Kidney epithelial cell (primary cell): ENCODE measurements at regions not wholly inside any gene's neighbourhood (a gene's known extent, or its start where the extent isn't known, plus 50 kb on each side); places are given as distances from the start of the nearest gene placed in this dataset.

Source experiments
- DNase-seq: peaks from one replicate; pipeline ENCODE4 v3.0.0-alpha.2; 2010; ENCODE audit warnings: low read depth
- H3K27me3 ChIP-seq: 2 replicates; pipeline ENCODE4 v1.6.0; 2011; ENCODE audit warnings: low read length; ENCODE audit not compliant: control insufficient read depth, insufficient read depth
- H3K36me3 ChIP-seq: 2 replicates; pipeline ENCODE4 v1.5.1; 2011; ENCODE audit warnings: low read length; ENCODE audit not compliant: control insufficient read depth, insufficient read depth
- H3K4me3 ChIP-seq: 2 replicates; pipeline ENCODE4 v1.5.1; 2011; ENCODE audit warnings: low read depth, mild to moderate bottlenecking, control low read depth, low read length
- CTCF ChIP-seq: IDR thresholded peaks from 2 replicates; pipeline ENCODE4 v1.5.1; 2011; ENCODE audit warnings: mild to moderate bottlenecking, moderate library complexity, low read length, control low read depth, inconsistent platforms; ENCODE audit not compliant: insufficient read depth, poor library complexity, severe bottlenecking

- Histone ChIP-seq H3K27me3 (no peaks in the 10 kb centered on the region), H3K4me3 (no peak overlapping the region), H3K36me3 (no peaks in the 10 kb centered on the region)
- no peak for DNase-seq
- no peak for TF ChIP-seq CTCF
These were observed 573.9 kb downstream of the KIF4B start for GRCh38 chr5:155587458-155587857.

DNA sequence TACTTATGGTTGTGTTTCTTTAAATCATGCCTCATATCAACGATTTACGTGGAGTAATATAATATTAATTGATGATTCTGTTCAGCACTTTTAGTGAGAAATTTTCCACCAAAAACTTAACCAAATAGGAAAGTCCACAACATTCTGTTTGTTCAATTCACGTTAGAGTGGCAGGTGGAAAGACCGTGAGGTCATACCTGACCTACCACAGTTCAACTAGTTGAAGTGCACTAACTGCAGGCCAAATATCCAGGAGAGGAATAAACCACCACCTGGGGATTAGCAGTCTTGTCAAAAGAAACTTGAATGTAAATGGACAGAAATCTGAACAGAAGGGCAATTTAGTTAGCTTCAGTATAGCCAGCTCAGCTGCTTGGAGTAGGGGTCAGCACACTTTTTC lies 577.7 kb downstream of the KIF4B start:
- DNase-seq, result no peak
- Histone ChIP-seq H3K4me3 (no peak overlapping the region), H3K27me3 (no peaks in the 10 kb centered on the region), H3K36me3 (no peaks in the 10 kb centered on the region)
- TF ChIP-seq CTCF, result no peak

DNA sequence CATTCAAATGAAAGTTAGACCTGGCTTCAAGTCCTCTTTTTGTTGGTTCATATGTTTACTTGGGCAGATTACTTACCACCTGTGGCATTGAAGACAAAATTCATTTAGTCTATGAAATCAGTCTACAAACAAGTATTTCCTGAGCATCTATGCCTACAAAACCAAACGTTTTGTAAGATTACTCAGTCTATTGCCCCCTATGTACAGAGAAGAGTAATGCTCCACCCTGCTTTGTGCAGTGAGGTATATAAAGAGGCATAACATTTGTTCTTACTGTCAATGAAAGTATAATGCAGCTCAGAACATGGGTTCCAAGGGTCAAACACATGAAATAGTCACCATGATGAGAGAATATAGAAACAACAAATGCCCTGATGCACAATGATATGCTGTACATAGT lies 580.7 kb downstream of the KIF4B start:
- Histone ChIP-seq H3K36me3 (no peaks in the 10 kb centered on the region), H3K4me3 (no peak overlapping the region), H3K27me3 (no peaks in the 10 kb centered on the region)
- DNase-seq, result no peak
- no peak for TF ChIP-seq CTCF

- no peak overlapping the region for H3K4me3 ChIP-seq
- no peak for DNase-seq
- no peaks in the 10 kb centered on the region for H3K27me3 ChIP-seq
- H3K36me3 ChIP-seq, result no peaks in the 10 kb centered on the region
- TF ChIP-seq CTCF, result no peak
These were observed 582.2 kb downstream of the KIF4B start for GRCh38 chr5:155595791-155596190.

DNA sequence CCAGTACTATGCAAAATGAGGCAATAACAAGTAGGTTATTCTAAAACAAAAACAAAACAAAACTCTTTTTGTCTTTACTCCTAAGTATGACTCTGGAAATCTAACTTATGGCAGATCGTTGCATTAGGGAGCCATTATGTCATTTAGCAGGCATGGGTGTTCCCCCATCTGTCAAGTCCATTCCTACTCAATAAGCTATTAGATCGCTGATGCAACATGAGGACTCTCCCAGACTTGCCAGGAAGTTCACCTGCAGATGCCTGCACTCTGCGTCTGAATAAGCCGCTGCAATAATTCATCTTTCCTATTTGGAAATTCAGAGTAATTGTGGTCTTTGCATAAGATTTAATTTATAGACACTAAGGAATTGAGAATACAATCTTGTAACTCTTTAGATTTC lies 585.0 kb downstream of the KIF4B start:
- Histone ChIP-seq H3K36me3 (no peaks in the 10 kb centered on the region), H3K27me3 (no peaks in the 10 kb centered on the region), H3K4me3 (no peak overlapping the region)
- TF ChIP-seq CTCF, result no peak
- no peak for DNase-seq

DNA sequence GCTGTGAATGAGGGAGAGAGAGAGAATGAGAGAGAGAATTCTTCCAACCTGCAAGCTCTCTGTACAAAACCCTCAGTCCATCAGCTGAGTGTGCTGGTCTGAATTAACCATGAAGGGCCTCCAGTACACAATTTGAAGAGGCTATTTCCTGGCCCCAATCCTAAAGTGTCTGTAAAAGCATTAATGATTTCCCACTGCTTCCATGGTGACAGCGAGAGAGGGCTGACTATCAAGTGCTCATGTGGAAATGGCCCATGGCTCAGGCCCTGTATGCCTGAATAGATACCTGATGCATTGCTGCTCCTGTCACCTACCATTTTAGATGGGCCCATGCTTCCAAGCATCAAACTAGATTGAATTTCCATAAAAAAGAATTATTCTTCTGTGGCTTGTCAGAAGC lies 592.4 kb downstream of the KIF4B start:
- no peak for TF ChIP-seq CTCF
- H3K27me3 ChIP-seq, result no peaks in the 10 kb centered on the region
- DNase-seq, result no peak
- no peak overlapping the region for H3K4me3 ChIP-seq
- H3K36me3 ChIP-seq, result no peaks in the 10 kb centered on the region
